GM18511 (cell line): ENCODE measurements at regions not wholly inside any gene's neighbourhood (a gene's known extent, or its start where the extent isn't known, plus 50 kb on each side); places are given as distances from the start of the nearest gene placed in this dataset.
"Not testable (repeated sequence)": the region's sequence is repeated elsewhere in the genome, so short reads cannot be mapped to it uniquely, and the experiment has no call there.

Experiments
- ATAC-seq: cut with Tn5 transposase; IDR thresholded peaks from one replicate; pipeline ENCODE4 v1.9.1; 2021; ENCODE audit warnings: mild to moderate bottlenecking, moderate library complexity; ENCODE audit not compliant: unreplicated experiment

GRCh38 chr16:88199296-88200153, 183.2 kb upstream of the ZNF469 start:
- ATAC-seq = not testable (repeated sequence)

GRCh38 chr16:88200154-88200895, 182.4 kb upstream of the ZNF469 start:
- ATAC-seq = not testable (repeated sequence)

GRCh38 chr16:88200896-88201185, 181.9 kb upstream of the ZNF469 start:
- no peak for ATAC-seq

GRCh38 chr16:88201611-88202010, 181.1 kb upstream of the ZNF469 start:
- not testable (repeated sequence) for ATAC-seq

GRCh38 chr16:88202207-88202745, 180.5 kb upstream of the ZNF469 start:
- no peak for ATAC-seq

GRCh38 chr16:88202856-88203681, 179.7 kb upstream of the ZNF469 start:
- not testable (repeated sequence) for ATAC-seq

- not testable (repeated sequence) for ATAC-seq
Observed at GRCh38 chr16:88204131-88205110, 178.3 kb upstream of the ZNF469 start.

- ATAC-seq = not testable (repeated sequence)
Observed at GRCh38 chr16:88205482-88205881, 177.3 kb upstream of the ZNF469 start.

- ATAC-seq = not testable (repeated sequence)
Observed at GRCh38 chr16:88206006-88206405, 176.8 kb upstream of the ZNF469 start.

GRCh38 chr16:88206516-88206915, 176.2 kb upstream of the ZNF469 start:
- ATAC-seq = not testable (repeated sequence)

GRCh38 chr16:88208112-88208511, 174.6 kb upstream of the ZNF469 start:
- ATAC-seq = no peak

- ATAC-seq = not testable (repeated sequence)
Observed at GRCh38 chr16:88208776-88209175, 174.0 kb upstream of the ZNF469 start.

GRCh38 chr16:88209579-88209978, 173.2 kb upstream of the ZNF469 start:
- not testable (repeated sequence) for ATAC-seq

- ATAC-seq = not testable (repeated sequence)
Observed at GRCh38 chr16:88213937-88214336, 168.8 kb upstream of the ZNF469 start.

GRCh38 chr16:88221001-88221761, 161.6 kb upstream of the ZNF469 start:
- ATAC-seq = not testable (repeated sequence)

GRCh38 chr16:88223696-88224095, 159.1 kb upstream of the ZNF469 start:
- ATAC-seq = not testable (repeated sequence)

- ATAC-seq = not testable (repeated sequence)
Observed at GRCh38 chr16:88224131-88224898, 158.4 kb upstream of the ZNF469 start.

GRCh38 chr16:88225640-88226230, 157.0 kb upstream of the ZNF469 start:
- not testable (repeated sequence) for ATAC-seq
